DMS53 treated with DMSO at 0.1 percent for 48 hours (cell line): ENCODE measurements at regions not wholly inside any gene's neighbourhood (a gene's known extent, or its start where the extent isn't known, plus 50 kb on each side); places are given as distances from the start of the nearest gene placed in this dataset.
"Not testable (repeated sequence)": the region's sequence is repeated elsewhere in the genome, so short reads cannot be mapped to it uniquely, and the experiment has no call there.

Source experiments
- DNase-seq: peaks from one replicate; lab custom pipeline; 2025; ENCODE audit not compliant: unreplicated experiment; lab: John Stamatoyannopoulos, UW

DNA sequence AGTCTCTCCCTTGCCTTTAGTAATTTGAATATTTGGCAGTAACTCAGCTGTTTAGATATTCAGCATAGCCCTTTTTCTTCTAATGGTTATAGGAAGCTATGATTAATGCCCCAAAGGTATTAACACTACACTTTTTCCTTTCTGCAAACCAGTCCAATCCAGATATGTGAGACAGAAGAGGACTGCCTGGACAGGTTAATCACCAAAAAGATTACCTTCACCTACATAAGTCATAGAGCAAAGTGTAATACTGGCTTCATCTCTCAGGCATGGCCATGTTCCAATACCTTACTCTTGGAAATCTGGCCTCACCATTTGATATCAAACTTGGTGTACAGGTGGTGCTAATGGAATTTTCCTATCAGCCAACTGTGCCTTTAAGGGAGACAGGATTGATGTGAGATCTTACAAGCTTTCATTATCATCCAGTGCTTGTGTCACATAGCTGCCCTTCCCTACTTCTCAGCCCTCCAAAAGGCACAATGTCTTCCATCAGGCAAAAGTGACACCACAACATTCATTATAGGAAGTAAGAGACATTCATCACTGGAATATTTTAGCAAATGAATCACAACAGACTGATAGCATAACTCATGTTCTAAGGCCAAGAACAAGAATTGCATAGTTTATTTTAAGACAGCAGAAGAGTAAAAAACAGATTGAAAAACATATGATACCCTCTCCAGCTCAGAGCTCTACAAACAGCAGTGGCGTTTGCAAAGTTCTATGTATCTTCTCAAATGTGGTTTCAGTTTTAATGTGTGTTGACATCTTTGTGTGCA lies 91.2 kb upstream of the PAM start:
- peak; percentile 14 for DNase-seq

- peak; percentile 35 for DNase-seq
Measured at GRCh38 chr5:102664616-102665335, 90.3 kb upstream of the PAM start.

DNA sequence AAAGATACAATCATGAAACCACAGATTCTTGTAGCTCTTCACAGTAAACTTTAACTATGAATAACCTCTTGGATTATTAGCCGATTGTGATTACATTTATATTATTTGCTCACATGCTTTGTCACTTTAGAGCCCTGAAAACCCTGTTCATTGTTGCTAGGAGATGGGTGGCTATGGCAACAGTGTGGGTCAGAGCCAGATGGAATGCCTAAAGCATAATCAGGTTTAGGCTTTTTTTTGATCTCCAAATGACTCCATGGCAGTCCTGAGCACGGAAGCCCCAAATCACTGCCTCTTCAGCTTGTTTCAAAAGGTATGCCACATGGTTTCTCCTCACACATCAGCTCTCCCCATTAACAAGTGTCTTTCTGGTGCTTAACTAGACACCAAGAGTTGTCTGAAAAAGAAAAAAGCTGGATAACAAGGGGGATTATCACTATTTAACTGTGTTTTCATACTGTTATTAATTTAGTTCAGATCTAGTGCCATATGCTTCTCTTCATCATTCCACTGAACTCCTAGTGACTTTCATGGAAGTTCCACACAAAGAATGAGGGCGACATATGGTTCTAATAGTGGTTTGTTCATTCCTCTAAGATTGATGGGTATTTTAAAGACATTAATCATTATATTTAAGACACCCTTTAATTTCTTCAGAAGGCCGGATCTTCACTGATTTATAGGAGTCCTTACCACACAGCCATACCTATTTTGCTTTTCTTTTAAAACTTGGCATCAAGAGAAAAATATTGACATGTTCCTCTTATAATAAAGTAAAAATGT lies 88.8 kb upstream of the PAM start:
- DNase-seq: no peak

DNA sequence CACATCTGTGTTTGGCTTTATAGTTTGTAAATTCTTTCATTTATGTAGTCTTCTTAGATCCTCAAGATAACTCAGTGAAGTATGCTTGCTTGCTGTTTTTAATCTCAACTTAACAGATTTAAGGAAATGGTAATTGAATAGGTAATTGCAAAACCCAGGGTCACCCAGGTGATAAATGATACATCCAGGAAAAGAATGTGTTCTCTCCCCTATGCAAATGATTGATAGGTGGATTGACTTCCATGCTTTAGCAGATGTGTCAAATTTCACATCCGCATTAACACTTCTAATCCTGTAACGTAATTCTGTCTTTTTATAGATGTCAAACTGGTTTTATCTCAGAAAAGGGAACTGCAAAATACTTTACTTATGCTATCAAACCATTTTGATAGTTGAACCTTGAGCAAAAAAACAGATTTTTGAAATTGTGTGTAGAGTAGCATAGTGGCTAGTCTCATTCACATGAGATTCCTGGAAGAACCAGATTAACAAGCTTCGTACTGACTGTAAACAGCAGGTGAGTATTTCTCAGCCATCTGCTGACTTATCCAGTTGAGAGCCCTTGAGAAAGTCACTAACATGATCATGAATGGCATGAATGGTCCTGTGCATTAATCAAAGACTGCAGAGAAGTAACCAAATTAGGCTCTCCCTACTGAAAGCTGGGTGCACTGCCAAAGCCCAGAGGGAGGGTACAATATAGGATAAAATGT lies 86.7 kb upstream of the PAM start:
- peak; percentile 96 for DNase-seq

DNA sequence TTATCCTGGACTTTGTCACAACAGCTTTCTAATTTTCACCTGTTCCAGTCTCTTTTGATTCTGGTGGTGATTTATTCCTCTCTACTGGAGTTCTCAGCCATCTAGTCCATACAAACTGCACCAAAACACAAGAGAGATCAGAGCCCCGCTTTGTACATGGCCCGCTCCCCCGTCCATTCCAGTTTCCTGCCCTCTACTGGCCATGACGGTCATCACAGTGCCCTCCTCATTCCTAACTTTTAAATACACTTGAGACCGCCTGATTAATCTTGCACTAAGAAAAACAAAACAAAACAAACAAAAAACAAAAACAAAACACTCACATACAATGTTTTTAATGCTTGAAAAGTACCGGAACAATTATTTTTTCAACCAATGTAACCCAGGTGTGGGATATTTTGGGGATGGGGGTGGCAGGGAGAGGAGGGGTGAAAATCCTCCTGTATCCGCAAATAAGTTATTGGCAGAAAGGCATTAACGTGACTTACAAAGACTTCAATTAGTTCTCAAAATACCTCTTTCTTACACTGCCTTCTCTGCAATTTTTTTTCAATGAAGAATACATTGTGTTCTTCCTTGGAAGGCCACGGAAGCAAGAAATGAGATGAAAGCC lies 84.8 kb upstream of the PAM start:
- DNase-seq: peak; percentile 73

- DNase-seq: not testable (repeated sequence)
Measured at GRCh38 chr5:102671033-102671734, 83.9 kb upstream of the PAM start.

DNA sequence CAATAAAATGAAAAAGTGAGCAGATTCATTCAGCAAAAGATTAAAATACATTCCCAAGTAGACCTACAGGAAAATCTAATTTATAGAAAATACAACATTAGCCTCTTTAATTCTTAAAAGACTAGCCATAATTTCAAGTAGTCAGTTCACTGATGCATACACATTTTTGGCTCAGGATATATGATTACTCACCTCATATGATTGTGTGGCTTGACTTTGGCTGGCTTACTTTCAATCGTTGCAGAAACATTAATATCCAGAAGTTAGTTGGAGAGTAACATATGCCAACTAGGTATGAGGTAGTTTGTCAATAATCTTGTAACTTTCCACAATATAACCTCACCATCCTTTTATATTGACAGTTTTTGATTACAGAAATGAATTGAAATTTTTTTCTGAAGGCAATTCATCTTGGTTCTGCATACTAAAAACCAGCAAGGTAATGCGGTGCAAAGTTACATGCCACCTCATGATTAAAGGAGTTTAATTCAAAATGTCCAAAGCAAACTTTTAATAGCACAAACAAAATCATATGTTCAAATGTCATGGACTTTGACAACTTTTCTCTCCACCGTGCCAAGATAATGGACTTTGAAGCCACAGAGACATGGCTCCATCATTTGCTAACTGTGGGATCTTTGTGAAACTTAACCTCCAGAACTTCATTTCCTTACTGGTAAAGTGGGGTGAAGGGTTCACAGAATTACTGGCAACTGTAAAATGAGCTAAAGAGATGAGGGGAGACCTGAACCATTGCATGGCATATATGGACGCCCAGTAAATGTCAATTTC lies 76.6 kb upstream of the PAM start:
- DNase-seq: no peak

DNA sequence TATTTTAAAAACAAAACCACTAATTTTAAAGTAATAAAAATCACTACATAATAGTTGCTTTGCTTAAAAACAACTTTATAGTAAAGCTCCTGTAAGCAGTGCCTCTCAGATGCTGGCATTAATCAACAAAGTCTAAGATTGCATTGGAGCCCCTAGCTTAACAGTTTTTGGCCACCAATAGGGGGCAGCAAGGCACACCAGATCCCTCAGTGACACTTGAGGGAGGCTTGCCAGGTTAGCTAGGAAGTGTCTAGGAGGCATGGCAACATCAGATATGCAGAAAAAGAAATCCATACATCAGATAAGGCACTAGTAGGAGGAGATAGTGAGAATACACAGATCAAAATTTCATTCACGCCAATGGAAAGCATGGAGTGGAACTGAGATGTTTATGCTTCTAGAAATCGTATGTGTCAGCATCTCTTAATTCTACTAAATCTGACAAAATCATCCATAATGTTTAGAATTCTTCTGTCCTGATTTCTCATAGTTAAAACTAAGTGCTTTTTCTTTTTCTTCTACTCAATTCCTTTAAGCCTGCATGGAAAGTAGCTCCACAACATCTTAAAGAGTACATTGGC lies 73.6 kb upstream of the PAM start:
- peak; percentile 81 for DNase-seq

GRCh38 chr5:102682101-102682647 lies 72.9 kb upstream of the PAM start:
- DNase-seq: no peak

DNA sequence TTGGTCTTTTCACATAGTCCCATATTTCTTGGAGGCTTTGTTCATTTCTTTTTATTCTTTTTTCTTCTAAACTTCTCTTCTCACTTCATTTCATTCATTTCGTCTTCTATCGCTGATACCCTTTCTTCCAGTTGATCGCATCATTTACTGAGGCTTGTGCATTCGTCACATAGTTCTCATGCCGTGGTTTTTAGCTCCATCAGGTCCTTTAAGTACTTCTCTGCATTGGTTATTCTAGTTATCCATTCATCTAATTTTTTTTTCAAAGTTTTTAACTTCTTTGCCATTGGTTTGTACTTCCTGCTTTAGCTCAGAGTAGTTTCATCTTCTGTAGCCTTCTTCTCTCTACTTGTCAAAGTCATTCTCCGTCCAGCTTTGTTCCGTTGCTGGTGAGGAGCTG lies 67.0 kb upstream of the PAM start:
- DNase-seq: not testable (repeated sequence)

GRCh38 chr5:102688581-102689342 lies 66.3 kb upstream of the PAM start:
- not testable (repeated sequence) for DNase-seq

- no peak for DNase-seq
Measured at GRCh38 chr5:102690910-102691309, 64.2 kb upstream of the PAM start.

DNA sequence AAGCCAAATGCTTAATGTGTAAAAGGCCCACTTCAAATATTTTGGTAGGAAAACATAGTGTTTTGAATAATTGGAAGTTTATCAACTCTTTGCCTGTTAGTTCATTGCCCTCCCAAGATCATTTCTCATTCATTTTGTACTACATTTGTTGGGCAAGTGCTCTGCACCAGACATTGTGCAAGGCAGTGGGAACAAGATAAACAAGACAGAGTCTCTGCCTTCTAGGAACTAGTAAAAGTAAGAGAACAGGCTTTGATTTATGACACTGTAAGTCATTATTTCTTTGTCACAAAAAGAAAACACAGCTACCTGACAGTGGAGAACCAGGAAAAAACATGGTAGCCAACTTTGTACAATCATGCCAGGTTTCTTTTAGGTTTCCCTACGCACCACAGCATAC lies 63.7 kb upstream of the PAM start:
- no peak for DNase-seq

DNA sequence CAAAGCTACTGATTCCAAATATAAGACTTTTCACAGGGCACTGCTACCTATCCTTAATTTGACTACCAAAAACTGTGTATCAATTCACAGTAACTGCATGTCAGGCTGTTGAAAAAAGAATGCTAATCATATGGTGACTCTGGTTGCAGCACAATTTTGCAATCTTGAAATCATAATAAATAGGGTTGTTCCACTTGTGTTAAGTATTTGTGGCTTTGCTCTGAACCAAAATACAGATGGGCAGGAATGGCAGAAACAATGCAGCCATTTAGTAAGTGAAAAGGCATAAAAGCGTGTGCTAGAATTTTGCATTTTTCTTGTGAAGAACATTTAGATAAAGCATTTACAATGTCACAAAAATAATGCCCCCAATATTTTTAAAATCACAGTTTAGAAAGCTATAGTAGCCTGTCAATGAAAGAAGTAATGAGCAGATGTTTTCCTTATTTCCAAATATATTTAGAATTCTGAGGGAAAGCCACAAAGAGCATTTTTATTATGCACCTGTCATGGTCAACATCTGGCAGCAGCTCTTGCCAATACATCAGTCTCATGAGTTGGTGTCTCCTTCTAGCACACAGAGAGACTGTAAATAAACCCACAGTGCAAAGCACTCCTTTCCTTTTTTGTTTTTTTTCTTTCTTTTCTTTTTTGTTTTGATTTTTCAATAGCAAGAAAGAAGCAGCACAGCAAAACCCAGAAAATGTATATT lies 54.8 kb upstream of the PAM start:
- no peak for DNase-seq

GRCh38 chr5:102700916-102701315 lies 54.2 kb upstream of the PAM start:
- no peak for DNase-seq

DNA sequence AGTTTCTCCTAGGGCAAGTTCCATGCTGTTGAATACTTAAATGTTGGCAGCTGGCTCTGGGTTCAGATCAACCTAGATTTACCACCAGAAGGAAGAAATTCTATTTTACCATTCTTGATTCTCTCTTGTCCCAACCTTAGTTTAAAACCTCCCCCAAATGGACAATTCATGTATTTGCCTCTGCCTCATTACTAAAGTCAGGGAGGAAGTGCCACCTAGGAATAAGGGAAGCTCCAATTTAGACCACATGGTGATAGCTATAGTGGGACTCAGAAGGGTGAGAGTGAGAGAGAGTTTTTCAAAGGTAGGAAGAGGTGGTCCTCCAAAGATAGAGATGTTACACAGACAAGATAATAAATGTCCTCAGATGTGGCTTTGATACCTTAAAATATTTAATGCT lies 53.4 kb upstream of the PAM start:
- DNase-seq: no peak
